Prostate gland (tissue), 2 donors: ENCODE measurements at regions not wholly inside any gene's neighbourhood (a gene's known extent, or its start where the extent isn't known, plus 50 kb on each side); places are given as distances from the start of the nearest gene placed in this dataset.
"Not testable (repeated sequence)": the region's sequence is repeated elsewhere in the genome, so short reads cannot be mapped to it uniquely, and the experiment has no call there.

ENCODE experiments used
- DNase-seq: peaks from one replicate; pipeline ENCODE4 v3.0.0-alpha.2; 2019; ENCODE audit warnings: low spot score
- H3K27ac ChIP-seq, 2 donors: fragments of 200-600 bp; sonication (generic); 2 replicates each; pipeline ENCODE4 v1.5.1; 2017 to 2019
- H3K27me3 ChIP-seq: fragments of 200-600 bp; sonication (generic); replicated peaks from 2 replicates; pipeline ENCODE4 v1.5.1; 2019; ENCODE audit not compliant: insufficient read depth
- H3K36me3 ChIP-seq, 2 donors: fragments of 200-600 bp; sonication (generic); 1 replicate in 1 of 2; 2 replicates in 1 of 2; pipeline versions ENCODE4 v1.5.1 to v1.8.1; 2017 to 2019
- H3K4me1 ChIP-seq: fragments of 200-600 bp; sonication (generic); replicated peaks from 2 replicates; pipeline ENCODE4 v1.5.1; 2019
- H3K4me3 ChIP-seq, 2 donors: fragments of 200-600 bp; sonication (generic); 2 replicates each; pipeline ENCODE4 v1.5.1; 2017 to 2019
- H3K9me3 ChIP-seq: fragments of 200-600 bp; sonication (generic); 2 replicates; pipeline ENCODE4 v1.5.1; 2017
- CTCF ChIP-seq, 4 experiments: fragments of 200-600 bp in 2 of 4; fragments of 450-650 bp in 2 of 4; sonication (generic) in 2 of 4; IDR thresholded peaks; 1 replicate in 3 of 4; 2 replicates in 1 of 4; pipeline ENCODE4 v1.5.1; 2016 to 2019; ENCODE audit warnings: antibody characterized with exemption in 4 of 4, mild to moderate bottlenecking in 2 of 4, moderate library complexity in 2 of 4
- POLR2A ChIP-seq: fragments of 450-650 bp; IDR thresholded peaks from one replicate; pipeline ENCODE4 v1.6.1; 2016; ENCODE audit warnings: antibody characterized with exemption, mild to moderate bottlenecking
- POLR2AphosphoS5 ChIP-seq: sonication (generic); formaldehyde crosslinking; IDR thresholded peaks from one replicate; pipeline ENCODE4 v1.6.1; 2017; ENCODE audit warnings: antibody characterized with exemption
- WGBS: methylation state at CpG from one replicate; pipeline ENCODE4 v1.1.5; 2018; 5-methylcytosine and 5-hydroxymethylcytosine counted together
- intact Hi-C: fragments of 100-400 bp; cut with DNase I; formaldehyde crosslinking; loops from one replicate; pipeline ENCODE4 v1.14.2; 2022

DNA sequence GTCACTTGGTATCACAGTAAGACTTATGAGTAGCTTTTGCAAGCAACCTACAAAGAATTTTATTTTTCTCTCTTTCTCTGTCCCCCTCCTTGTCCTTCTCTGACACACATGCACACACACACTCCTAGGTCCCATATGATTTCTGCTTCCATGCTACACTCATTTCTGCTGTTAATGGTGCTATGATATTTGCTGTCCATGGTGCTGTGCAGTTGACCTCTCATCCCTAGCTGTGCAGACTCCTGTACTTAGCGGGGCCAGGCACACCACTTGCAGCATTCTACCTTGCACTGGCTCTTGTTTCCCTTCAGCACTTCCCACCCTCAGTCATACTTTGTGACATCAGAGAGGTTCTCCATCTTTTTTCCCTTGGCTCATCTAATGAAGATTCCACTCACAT, 158.9 kb upstream of the CNTNAP4 start:
- Histone ChIP-seq H3K27ac (no peak overlapping the region), H3K4me1 (no peaks in the 10 kb centered on the region), H3K4me3 (no peak overlapping the region), H3K9me3 (no peaks in the 10 kb centered on the region), H3K36me3 (no peaks in the 10 kb centered on the region), H3K27me3 (no peaks in the 10 kb centered on the region)
- WGBS, result 70% methylated on average over 1 of the region's 1 CpG
- intact Hi-C loops, result no loop called here
- no peak for DNase-seq
- no peak for TF ChIP-seq POLR2AphosphoS5
- TF ChIP-seq CTCF (IDR thresholded peaks at IDR 0.05), result no peak
- no peak for TF ChIP-seq POLR2A

- no peaks in the 10 kb centered on the region for H3K9me3 ChIP-seq
- no peaks in the 10 kb centered on the region for H3K36me3 ChIP-seq
- H3K27ac ChIP-seq, result no peak overlapping the region
- H3K4me1 ChIP-seq, result no peaks in the 10 kb centered on the region
- TF ChIP-seq POLR2A, result no peak
- no peak for TF ChIP-seq CTCF (IDR thresholded peaks at IDR 0.05)
- no peak for TF ChIP-seq POLR2AphosphoS5
- WGBS, result 54% methylated on average over 4 of the region's 4 CpGs
- no peaks in the 10 kb centered on the region for H3K27me3 ChIP-seq
- no peak for DNase-seq
- no peak overlapping the region for H3K4me3 ChIP-seq
- intact Hi-C loops, result no loop called here
These were observed 155.6 kb upstream of the CNTNAP4 start for GRCh38 chr16:76121636-76122035.

GRCh38 chr16:76123966-76124365, 153.2 kb upstream of the CNTNAP4 start:
- Histone ChIP-seq H3K27ac (no peak overlapping the region), H3K4me3 (no peak overlapping the region), H3K36me3 (no peaks in the 10 kb centered on the region), H3K9me3 (no peaks in the 10 kb centered on the region), H3K4me1 (no peaks in the 10 kb centered on the region), H3K27me3 (peaks cover 2% of the 10 kb centered on the region)
- intact Hi-C loops, result no loop called here
- no peak for DNase-seq
- no peak for TF ChIP-seq CTCF (IDR thresholded peaks at IDR 0.05)
- TF ChIP-seq POLR2A, result no peak
- TF ChIP-seq POLR2AphosphoS5, result no peak
- WGBS, result 77% methylated on average over 3 of the region's 3 CpGs

DNA sequence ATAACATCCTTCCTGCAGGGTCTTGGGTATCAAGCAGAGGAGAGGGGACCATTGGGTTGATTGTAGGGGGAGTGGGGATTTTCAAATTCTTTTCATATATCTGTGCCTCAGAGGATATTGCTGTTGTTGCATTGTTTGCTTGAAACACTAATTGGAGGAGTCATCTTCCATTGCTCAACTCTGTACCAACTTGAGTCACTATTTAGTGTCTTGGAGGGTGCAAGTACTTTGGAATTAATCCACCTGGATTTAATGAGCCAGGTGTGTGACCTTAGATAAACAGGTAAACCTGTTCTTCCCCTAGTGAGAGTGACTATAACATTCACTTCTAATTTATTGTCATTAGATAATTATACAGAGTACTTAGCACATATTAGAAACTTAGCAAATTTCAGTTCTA, 151.3 kb upstream of the CNTNAP4 start:
- Histone ChIP-seq H3K27ac (no peak overlapping the region), H3K4me1 (no peaks in the 10 kb centered on the region), H3K36me3 (no peaks in the 10 kb centered on the region), H3K4me3 (no peak overlapping the region), H3K27me3 (peaks cover 2% of the 10 kb centered on the region), H3K9me3 (no peaks in the 10 kb centered on the region)
- intact Hi-C loops, result no loop called here
- no peak for DNase-seq
- TF ChIP-seq POLR2A (no peak), CTCF (IDR thresholded peaks at IDR 0.05) (no peak), POLR2AphosphoS5 (no peak)

DNA sequence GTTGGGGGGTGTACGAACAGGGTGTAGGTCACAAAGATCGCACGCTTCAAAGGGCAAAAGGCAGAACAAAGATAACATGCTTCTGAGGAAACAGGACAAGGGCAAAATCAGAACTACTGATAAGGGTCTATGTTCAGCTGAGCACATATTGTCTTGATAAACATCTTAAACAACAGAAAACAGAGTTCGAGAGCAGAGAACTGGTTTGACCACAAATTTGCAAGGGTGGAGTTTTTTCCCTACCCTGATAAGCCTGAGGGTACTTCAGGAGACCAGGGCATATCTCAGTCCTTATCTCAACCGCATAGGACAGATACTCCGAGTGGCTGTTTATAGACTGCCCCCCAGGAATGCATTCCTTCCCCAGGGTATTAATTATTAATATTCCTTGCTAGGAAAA, 139.1 kb upstream of the CNTNAP4 start:
- intact Hi-C loops, H3K4me1 ChIP-seq, H3K36me3 ChIP-seq, H3K9me3 ChIP-seq, H3K4me3 ChIP-seq, DNase-seq, H3K27ac ChIP-seq, H3K27me3 ChIP-seq: not testable (repeated sequence)
- 36% methylated on average over 6 of the region's 6 CpGs for WGBS
